Ecto neural progenitor cell (in vitro differentiated cells): ENCODE measurements at regions not wholly inside any gene's neighbourhood (a gene's known extent, or its start where the extent isn't known, plus 50 kb on each side); places are given as distances from the start of the nearest gene placed in this dataset.
"Not testable (repeated sequence)": the region's sequence is repeated elsewhere in the genome, so short reads cannot be mapped to it uniquely, and the experiment has no call there.

ENCODE experiments used
- DNase-seq: peaks from one replicate; pipeline ENCODE4 v3.0.0-alpha.2; 2018; ENCODE audit warnings: low spot score

GRCh38 chrX:85808217-85808616 is 239.1 kb downstream of the CHM start:
- no peak for DNase-seq

GRCh38 chrX:85772391-85772790 is 275.0 kb downstream of the CHM start:
- DNase-seq = not testable (repeated sequence)

- DNase-seq = no peak
Observed at GRCh38 chrX:85765651-85766050, 281.7 kb downstream of the CHM start.

GRCh38 chrX:85723025-85723424 is 324.3 kb downstream of the CHM start:
- DNase-seq = not testable (repeated sequence)

DNA sequence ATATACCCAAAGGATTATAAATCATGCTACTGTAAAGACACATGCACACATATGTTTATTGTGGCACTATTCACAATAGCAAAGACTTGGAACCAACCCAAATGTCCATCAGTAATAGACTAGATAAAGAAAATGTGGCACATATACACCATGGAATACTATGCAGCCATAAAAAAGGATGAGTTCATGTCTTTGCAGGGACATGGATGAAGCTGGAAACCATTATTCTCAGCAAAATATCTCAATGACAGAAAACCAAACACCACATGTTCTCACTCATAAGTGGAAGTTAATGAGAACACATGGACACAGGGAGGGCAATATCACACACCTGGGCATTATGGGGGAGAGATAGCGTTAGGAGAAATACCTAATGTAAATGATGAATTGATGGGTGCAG is 323.8 kb upstream of the POF1B start:
- not testable (repeated sequence) for DNase-seq

- DNase-seq = peak; percentile 42
Observed at GRCh38 chrX:85698921-85699320, 319.5 kb upstream of the POF1B start.

DNA sequence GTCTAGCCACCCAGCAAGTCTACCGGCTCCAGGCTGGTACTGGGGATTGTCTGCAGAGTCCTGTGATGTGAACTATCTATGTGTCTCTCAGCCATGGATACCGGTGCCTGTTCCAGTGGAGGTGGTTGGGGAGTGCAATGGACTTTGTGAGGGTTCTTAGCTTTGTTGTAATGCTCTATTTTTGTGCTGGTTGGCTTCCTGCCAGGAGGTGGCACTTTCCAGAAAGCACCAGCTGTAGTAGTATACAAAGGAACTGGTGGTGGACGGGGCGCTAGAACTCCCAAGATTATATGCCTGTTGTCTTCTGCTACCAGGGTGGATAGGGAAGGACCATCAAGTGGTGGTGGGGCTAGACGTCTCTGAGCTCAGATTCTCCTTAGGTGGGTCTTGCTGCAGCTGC is 306.4 kb upstream of the POF1B start:
- no peak for DNase-seq

DNA sequence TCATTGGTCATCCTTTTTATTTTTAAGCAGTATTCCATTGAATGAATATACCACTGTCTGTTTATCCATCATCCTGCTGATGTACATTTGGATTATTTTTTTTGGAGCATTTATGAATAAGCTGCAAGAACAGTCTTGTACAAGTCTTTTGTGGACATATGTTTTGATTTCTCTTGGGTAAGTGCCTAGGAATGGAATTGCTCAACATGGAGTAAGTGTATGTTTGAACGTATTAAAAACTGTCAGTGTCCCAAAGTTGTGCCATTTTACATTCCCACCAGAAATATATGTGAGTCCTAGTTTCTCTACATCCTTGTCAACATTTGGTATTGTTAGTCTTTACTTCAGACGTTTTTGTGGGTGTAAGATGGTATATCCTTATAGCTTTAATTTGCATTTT is 287.0 kb upstream of the POF1B start:
- DNase-seq = no peak

DNA sequence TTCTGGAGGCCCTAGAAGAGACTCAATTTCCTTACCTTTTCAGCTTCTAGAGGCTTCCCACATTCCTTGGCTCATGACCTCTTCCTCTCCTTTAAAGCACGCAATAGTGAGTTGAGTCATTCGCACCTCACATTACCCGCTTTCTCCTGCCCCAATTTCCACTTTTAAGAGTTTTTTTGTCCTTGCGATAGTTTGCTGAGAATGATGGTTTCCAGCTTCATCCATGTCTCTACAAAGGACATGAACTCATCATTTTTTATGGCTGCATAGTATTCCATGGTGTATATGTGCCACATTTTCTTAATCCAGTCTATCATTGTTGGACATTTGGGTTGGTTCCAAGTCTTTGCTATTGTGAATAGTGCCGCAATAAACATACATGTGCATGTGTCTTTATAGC is 284.5 kb upstream of the POF1B start:
- not testable (repeated sequence) for DNase-seq

- no peak for DNase-seq
Observed at GRCh38 chrX:85630901-85631300, 251.4 kb upstream of the POF1B start.

DNA sequence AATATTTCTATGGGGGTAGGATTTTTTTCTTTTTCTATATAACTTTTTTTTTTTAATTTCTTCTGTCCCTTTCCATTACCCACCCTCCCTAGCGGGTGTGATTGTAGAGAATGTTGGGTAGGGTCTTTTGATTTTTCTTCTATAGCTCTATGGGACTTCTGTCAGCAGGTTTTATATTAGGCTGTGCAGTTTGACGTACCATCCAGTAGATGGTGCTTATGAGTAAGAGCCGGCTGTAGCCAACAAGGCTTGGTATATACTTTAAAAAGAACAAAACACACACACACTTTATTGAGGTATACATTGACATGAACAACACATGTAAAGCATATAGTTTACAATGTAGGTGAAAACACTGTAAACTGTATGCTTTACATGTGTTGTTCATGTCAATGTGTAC is 247.9 kb upstream of the POF1B start:
- DNase-seq = no peak

DNA sequence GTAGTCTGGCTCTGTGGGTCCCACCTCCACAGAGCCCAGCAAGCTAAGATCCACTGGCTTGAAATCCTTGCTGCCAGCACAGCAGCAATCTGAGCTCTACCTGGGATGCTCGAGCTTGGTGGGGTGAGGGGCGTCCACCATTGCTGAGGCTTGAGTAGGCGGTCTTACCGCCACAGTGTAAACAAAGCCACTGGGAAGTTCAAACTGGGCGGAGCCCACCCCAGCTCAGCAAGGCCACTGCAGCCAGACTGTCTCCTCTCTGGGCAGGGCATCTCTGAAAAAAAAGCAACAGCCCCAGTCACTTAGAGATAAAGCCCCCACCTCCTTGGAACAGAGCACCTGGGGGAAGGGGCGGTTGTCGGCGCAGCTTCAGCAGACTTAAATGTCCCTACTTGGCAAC is 243.2 kb upstream of the POF1B start:
- DNase-seq = no peak

DNA sequence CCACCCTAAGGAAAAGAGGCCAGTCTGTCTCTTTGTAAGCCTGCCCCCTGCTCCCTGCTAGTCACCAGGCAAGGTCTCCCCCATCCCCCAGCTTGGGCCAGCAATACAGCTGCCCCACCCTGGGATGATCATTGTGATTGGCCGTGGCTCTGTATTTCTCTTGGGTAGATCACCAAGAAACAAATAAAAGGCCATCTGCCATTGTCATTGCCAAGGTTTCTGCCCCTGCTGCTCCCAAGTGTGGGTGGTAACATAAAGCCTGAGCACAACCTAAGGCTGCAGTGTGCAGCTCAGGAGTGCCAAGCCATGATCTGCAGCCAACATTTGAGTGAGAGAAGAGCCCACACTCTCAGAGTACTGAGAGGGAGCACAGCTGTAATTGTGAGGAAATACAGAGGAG is 241.0 kb upstream of the POF1B start:
- DNase-seq = no peak

- no peak for DNase-seq
Observed at GRCh38 chrX:85619962-85620361, 240.5 kb upstream of the POF1B start.

DNA sequence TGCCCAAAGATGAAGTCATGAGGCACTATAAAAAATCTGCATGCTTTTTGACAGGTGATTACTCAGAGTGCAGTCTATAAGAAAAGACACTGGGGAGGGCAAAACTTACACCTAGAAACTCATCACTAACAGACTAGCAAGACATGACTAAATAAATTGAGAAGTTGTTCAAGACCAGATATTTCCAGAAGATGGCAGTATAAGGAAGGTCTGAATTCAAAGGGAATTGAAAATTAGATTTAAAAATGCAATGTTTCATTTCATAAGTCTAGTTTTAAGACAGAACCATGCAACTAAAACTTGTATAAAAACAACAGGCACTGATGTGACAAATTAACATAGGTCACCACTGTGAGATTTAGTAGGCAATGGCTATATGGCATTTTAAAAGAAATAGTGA is 232.5 kb upstream of the POF1B start:
- DNase-seq = no peak

DNA sequence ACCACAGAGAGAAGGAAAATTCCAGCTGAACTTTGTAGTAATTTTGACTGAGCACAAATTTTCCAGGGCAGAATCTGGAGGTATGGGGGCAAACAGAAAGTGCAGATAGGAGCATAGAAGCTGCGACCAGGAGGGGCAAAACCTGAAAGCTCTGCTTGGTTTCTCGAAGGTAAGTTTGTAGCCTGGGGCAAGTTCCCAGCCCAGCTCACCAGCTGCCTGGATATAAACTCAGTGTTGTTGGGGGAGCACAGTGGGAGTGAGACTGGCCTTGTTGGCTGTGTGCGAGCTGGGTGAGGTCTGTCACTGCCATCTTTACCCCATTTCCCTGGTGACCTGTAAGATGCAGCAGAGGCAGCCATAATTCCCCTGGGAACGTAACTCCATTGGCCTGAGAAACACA is 213.5 kb upstream of the POF1B start:
- DNase-seq = no peak

GRCh38 chrX:85591536-85591935 is 212.1 kb upstream of the POF1B start:
- DNase-seq = no peak

GRCh38 chrX:85590638-85591037 is 211.2 kb upstream of the POF1B start:
- DNase-seq = no peak

GRCh38 chrX:85573801-85574200 is 194.3 kb upstream of the POF1B start:
- no peak for DNase-seq

DNA sequence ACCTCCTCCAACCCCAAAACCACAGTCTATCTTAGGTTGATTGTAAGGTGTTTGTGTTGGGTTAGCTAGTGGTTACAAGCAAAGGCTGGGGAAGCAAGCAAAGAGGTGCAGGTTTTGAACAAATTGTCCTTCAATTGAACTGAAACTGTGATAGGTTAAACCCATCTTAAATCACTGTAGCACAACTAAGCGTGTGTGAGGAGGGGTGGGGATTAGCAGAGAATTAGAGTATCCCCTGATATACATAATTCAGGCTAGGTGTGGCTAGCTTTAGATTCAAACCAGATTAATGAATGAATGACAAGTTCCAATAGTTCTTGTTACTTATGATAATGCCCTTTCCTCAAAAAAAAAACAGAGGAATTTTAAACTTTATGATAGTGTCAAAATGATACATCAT is 191.0 kb upstream of the POF1B start:
- no peak for DNase-seq

GRCh38 chrX:85569686-85570085 is 190.2 kb upstream of the POF1B start:
- DNase-seq = no peak

DNA sequence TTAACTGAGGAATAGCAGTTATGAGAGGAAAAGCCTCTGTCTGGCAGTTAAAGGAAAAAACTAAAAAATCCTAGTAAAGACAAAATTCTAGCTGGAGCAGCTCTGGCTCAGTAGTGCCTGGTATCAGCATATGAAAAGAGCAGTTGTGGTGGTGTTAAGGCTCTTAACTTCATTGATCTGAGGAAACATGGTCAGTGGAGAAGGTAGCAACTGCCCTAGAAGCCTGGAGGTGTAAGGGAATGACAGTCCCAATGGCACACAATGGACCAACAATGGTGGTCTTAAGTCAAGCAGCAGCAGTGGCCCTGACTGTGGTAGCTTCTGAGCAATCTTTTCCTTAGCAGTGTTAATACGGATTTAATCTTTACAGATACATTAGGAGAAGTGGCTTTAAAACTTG is 189.6 kb upstream of the POF1B start:
- DNase-seq = no peak

- DNase-seq = no peak
Observed at GRCh38 chrX:85561231-85561630, 181.8 kb upstream of the POF1B start.

DNA sequence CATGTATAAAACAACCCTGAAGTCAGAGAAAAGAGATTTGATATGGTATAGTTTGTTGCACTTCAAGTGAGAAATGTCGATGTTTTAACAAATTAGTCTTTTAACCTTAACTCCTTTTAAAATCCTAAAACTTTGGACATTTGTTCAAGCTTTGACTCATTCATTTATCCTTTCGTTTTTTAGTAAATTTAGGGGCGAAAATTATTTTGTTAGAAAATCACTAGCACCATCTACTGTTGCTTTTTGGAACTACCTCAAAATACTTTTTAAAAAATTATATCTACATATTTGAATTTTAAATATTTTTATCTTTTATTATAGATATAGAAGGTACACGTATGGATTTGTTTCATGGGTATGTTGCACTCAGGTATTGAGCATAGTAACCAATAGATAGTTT is 165.1 kb upstream of the POF1B start:
- no peak for DNase-seq

DNA sequence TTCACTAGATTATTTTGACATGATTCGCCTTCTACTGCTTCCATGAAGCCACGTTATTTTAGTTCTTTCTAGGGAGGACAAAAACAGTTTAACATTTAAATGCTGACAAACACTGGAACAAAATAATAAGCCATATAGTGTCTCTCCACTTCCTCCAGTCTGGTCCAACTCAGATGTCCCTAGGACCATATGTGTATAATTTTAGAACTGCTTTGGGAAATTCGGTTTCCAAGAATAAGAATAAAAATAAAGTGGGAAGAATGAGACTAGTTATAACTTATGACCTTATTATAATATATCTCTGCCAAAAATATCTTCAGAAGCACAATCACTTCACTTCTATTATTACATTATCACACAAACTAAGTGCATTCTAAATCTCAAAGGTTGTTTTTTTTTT is 164.4 kb upstream of the POF1B start:
- DNase-seq = no peak
